Endothelial cell of umbilical vein (primary cell): ENCODE measurements at regions not wholly inside any gene's neighbourhood (a gene's known extent, or its start where the extent isn't known, plus 50 kb on each side); places are given as distances from the start of the nearest gene placed in this dataset.

Source experiments
- BruUV-seq: library from RNA; stranded (reverse); fragments of 400-500 nt; replicated peaks from 2 replicates; lab custom pipeline; 2021; lab: Mats Ljungman, UMichigan
- CTCF ChIA-PET: fragments of 300-600, 350-600 bp; sonication (Branson Sonifier 250); formaldehyde crosslinking; loops from one replicate; lab custom pipeline; 2021; ENCODE audit warnings: antibody characterized with exemption, inconsistent platforms; lab: Charles Lee
- POLR2A ChIA-PET: fragments of 300-600, 350-600 bp; sonication (Branson Sonifier 250); formaldehyde crosslinking; loops from one replicate; lab custom pipeline; 2021; ENCODE audit warnings: antibody characterized with exemption, inconsistent platforms; lab: Charles Lee
- DNase-seq: peaks from one replicate; pipeline ENCODE4 v3.0.0-alpha.2; 2011; ENCODE audit warnings: low read depth, low spot score
- FAIRE-seq: peaks from 2 replicates; lab custom pipeline; 2011; peaks lifted over from hg19 to GRCh38; lab: Jason Lieb, UNC
- H2AFZ ChIP-seq: 2 replicates; pipeline ENCODE4 v1.6.0; 2012; ENCODE audit warnings: low read depth, low read length, control low read depth, inconsistent platforms
- H3K27ac ChIP-seq: 2 replicates; pipeline ENCODE4 v1.5.1; 2011; ENCODE audit warnings: low read depth, mild to moderate bottlenecking, control low read depth, low read length, moderate library complexity; ENCODE audit not compliant: insufficient read depth
- H3K27me3 ChIP-seq, 2 experiments: 2 replicates each; pipeline versions ENCODE4 v1.6.0 to v1.6.1; 2011; ENCODE audit warnings: low read length in 2 of 2, mixed read lengths in 1 of 2; ENCODE audit not compliant: control insufficient read depth in 2 of 2, insufficient read depth in 2 of 2
- H3K36me3 ChIP-seq, 2 experiments: 2 replicates in 1 of 2; 3 replicates in 1 of 2; pipeline ENCODE4 v1.5.1; 2011; ENCODE audit warnings: low read length in 2 of 2, mild to moderate bottlenecking in 1 of 2, moderate library complexity in 1 of 2; ENCODE audit not compliant: control insufficient read depth in 2 of 2, insufficient read depth in 2 of 2; ENCODE audit errors: extremely low read depth in 1 of 2
- H3K4me1 ChIP-seq: 3 replicates; pipeline ENCODE4 v1.5.1; 2011; ENCODE audit warnings: mild to moderate bottlenecking, low read length; ENCODE audit not compliant: control insufficient read depth, insufficient read depth; ENCODE audit errors: extremely low read depth
- H3K4me2 ChIP-seq: 2 replicates; pipeline ENCODE4 v1.6.1; 2011; ENCODE audit warnings: low read length, control low read depth, mixed read lengths; ENCODE audit not compliant: insufficient read depth
- H3K4me3 ChIP-seq, 3 experiments: fragments of 200-600 bp in 1 of 3; sonication (generic), shearing (Covaris generic) in 1 of 3; replicated peaks in 1 of 3; 2 replicates each; pipeline ENCODE4 v1.5.1; 2011 to 2016; ENCODE audit warnings: control low read depth in 3 of 3, low read length in 3 of 3, mild to moderate bottlenecking in 2 of 3, inconsistent platforms in 1 of 3, low read depth in 1 of 3, moderate library complexity in 1 of 3; ENCODE audit not compliant: insufficient read depth in 1 of 3
- H3K79me2 ChIP-seq: 2 replicates; pipeline ENCODE4 v1.6.0; 2012; ENCODE audit warnings: low read length, inconsistent platforms; ENCODE audit not compliant: control insufficient read depth, insufficient read depth
- H3K9ac ChIP-seq: replicated peaks from 2 replicates; pipeline ENCODE3; 2011; ENCODE audit warnings: low read length, control low read depth; ENCODE audit not compliant: insufficient read depth; ENCODE audit errors: extremely low read depth
- H3K9me1 ChIP-seq: replicated peaks from 3 replicates; pipeline ENCODE4 v1.6.0; 2011; ENCODE audit warnings: mild to moderate bottlenecking, low read length; ENCODE audit not compliant: control insufficient read depth, insufficient read depth; ENCODE audit errors: extremely low read depth
- H3K9me3 ChIP-seq: replicated peaks from 2 replicates; pipeline ENCODE4 v1.5.1; 2012; ENCODE audit warnings: low read length, inconsistent platforms; ENCODE audit not compliant: control insufficient read depth, insufficient read depth
- H4K20me1 ChIP-seq: replicated peaks from 2 replicates; pipeline ENCODE3; 2011; ENCODE audit warnings: mild to moderate bottlenecking, low read length; ENCODE audit not compliant: control insufficient read depth, insufficient read depth; ENCODE audit errors: extremely low read depth
- EZH2 ChIP-seq: IDR thresholded peaks from 2 replicates; pipeline ENCODE4 v1.6.1; 2012; ENCODE audit warnings: borderline replicate concordance, low read depth, mild to moderate bottlenecking, moderate library complexity, low read length, inconsistent platforms; ENCODE audit not compliant: severe bottlenecking
- FOS ChIP-seq: IDR thresholded peaks from 2 replicates; pipeline ENCODE4 v1.6.1; 2011; ENCODE audit warnings: mild to moderate bottlenecking, low read length, moderate library complexity, borderline replicate concordance; ENCODE audit not compliant: insufficient read depth
- GATA2 ChIP-seq: IDR thresholded peaks from 2 replicates; pipeline ENCODE4 v1.7.0; 2011; ENCODE audit warnings: low read depth, mild to moderate bottlenecking, moderate library complexity, mixed read lengths, low read length; ENCODE audit not compliant: insufficient read length, insufficient read depth
- JUN ChIP-seq: IDR thresholded peaks from 2 replicates; pipeline ENCODE4 v1.6.1; 2011; ENCODE audit warnings: borderline replicate concordance, low read depth; ENCODE audit not compliant: insufficient read length, insufficient read depth
- MYC ChIP-seq: IDR thresholded peaks from one replicate; pipeline ENCODE4 v1.6.1; 2011; ENCODE audit warnings: mild to moderate bottlenecking, low read depth, low read length
- POLR2A ChIP-seq: IDR thresholded peaks from 2 replicates; pipeline ENCODE4 v1.6.1; 2012; ENCODE audit warnings: low read depth, mild to moderate bottlenecking, control low read depth, low read length
- POLR2AphosphoS5 ChIP-seq: IDR thresholded peaks from 2 replicates; pipeline ENCODE4 v1.6.1; 2012; ENCODE audit warnings: low read depth, mild to moderate bottlenecking, control low read depth, low read length, moderate library complexity; ENCODE audit not compliant: insufficient read depth
- dilution Hi-C: fragments of 300-500 bp; cut with MboI; formaldehyde crosslinking; loops from one replicate; pipeline ENCODE4 v1.15.0; 2019; ENCODE audit warnings: low sequenced_read_pairs; ENCODE audit not compliant: extremely low pct_ligation_motif_present
- intact Hi-C: fragments of 100-400 bp; cut with micrococcal nuclease; formaldehyde crosslinking; loops from one replicate; pipeline ENCODE4 v1.10.0; 2022
- TF ChIP-seq, protein P1 (sequence below): IDR thresholded peaks from 2 replicates; pipeline ENCODE4 v1.6.1; 2011; ENCODE audit not compliant: insufficient read depth, insufficient read length
- TF ChIP-seq, protein P2 (sequence below), 2 donors: IDR thresholded peaks; 1 replicate in 1 of 2; 2 replicates in 1 of 2; pipeline ENCODE4 v1.5.1; 2011; ENCODE audit warnings: low read length in 2 of 2, mild to moderate bottlenecking in 2 of 2, moderate library complexity in 2 of 2, control low read depth in 1 of 2, inconsistent platforms in 1 of 2, low read depth in 1 of 2; ENCODE audit not compliant: insufficient read depth in 1 of 2; ENCODE audit errors: extremely low read depth in 1 of 2

DNA sequence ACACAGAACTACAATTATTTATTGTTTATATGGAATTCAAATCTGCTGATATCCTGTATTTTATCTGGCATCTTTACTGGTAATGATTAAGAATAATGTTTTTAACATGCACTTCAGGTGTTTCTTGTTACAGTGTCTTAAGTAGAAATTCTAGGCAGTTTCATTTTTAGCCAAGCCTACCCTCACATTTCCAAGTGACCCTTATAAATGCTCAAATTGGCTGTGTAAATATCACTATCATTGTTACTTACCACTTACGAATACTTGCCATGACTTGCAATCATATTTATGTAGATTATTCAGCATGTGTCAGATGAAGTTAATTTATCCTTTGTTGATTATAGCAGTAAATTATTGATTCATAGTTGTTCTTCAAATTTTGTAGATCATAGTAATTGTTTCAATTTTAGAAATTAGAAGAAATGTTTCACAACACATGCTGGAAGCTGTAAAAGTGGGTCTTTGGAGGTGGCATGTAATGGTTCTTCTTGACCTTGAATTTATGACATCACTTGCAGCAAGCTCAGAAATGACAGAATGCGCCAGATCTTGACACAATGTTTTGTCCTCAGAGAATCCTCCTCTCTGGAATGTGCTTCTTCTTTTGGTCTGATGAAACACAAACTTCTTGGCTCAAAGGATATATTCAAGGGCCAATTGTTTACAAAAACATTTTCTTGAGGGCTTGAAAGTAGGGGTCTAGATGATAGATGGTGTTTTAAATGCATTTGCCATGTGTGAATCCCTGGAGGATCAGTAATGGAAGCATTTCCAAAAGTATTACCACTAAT is 471.8 kb downstream of the COL12A1 start:
- intact Hi-C loops (no loop called here), dilution Hi-C loops (no loop called here)
- Histone ChIP-seq H3K27me3 (no peaks in the 10 kb centered on the region), H3K4me1 (no peaks in the 10 kb centered on the region), H3K79me2 (no peaks in the 10 kb centered on the region), H3K36me3 (no peaks in the 10 kb centered on the region), H3K9me3 (no peaks in the 10 kb centered on the region), H3K27ac (no peak overlapping the region), H3K4me2 (no peak overlapping the region), H3K9me1 (no peaks in the 10 kb centered on the region), H4K20me1 (no peaks in the 10 kb centered on the region), H3K9ac (no peak overlapping the region), H3K4me3 (no peak overlapping the region), H2AFZ (no peak overlapping the region)
- no peak for FAIRE-seq
- ChIA-PET CTCF (no interaction called here), POLR2A (no interaction called here)
- TF ChIP-seq FOS (no peak), GATA2 (no peak), JUN (no peak), MYC (no peak), POLR2AphosphoS5 (no peak), POLR2A (no peak), EZH2 (no peak)
- TF ChIP-seq, protein P1, sequence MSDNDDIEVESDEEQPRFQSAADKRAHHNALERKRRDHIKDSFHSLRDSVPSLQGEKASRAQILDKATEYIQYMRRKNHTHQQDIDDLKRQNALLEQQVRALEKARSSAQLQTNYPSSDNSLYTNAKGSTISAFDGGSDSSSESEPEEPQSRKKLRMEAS, result no peak
- TF ChIP-seq, protein P2, sequence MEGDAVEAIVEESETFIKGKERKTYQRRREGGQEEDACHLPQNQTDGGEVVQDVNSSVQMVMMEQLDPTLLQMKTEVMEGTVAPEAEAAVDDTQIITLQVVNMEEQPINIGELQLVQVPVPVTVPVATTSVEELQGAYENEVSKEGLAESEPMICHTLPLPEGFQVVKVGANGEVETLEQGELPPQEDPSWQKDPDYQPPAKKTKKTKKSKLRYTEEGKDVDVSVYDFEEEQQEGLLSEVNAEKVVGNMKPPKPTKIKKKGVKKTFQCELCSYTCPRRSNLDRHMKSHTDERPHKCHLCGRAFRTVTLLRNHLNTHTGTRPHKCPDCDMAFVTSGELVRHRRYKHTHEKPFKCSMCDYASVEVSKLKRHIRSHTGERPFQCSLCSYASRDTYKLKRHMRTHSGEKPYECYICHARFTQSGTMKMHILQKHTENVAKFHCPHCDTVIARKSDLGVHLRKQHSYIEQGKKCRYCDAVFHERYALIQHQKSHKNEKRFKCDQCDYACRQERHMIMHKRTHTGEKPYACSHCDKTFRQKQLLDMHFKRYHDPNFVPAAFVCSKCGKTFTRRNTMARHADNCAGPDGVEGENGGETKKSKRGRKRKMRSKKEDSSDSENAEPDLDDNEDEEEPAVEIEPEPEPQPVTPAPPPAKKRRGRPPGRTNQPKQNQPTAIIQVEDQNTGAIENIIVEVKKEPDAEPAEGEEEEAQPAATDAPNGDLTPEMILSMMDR (IDR thresholded peaks at IDR 0.05; ENCODE audit: extremely low read depth in 1 of 2, insufficient read depth in 1 of 2, low read depth in 1 of 2, low read length in 2 of 2), result no peak
- DNase-seq, result no peak
- no TSS peak for BruUV-seq
